ENCODE measurements at regions not wholly inside any gene's neighbourhood (a gene's known extent, or its start where the extent isn't known, plus 50 kb on each side); places are given as distances from the start of the nearest gene placed in this dataset.

- BruUV-seq (replicated peaks): no TSS peak
- CTCF ChIA-PET: interaction anchor here (0.7 kb wide), 1 partner anchor 85 kb away, joined by 5 read pairs; no protein-coding TSS in a partner anchor
- Mint-ChIP-seq H3K4me3 (ENCODE audit: low read depth, unreplicated experiment) (no peak overlapping the region), H3K36me3 (ENCODE audit: insufficient read depth, unreplicated experiment) (no peaks in the 10 kb centered on the region), H3K27me3 (ENCODE audit: unreplicated experiment) (no peaks in the 10 kb centered on the region), H3K27ac (ENCODE audit: unreplicated experiment) (no peak overlapping the region), H3K4me1 (ENCODE audit: low read depth, unreplicated experiment) (peaks cover 6% of the 10 kb centered on the region), H3K9me3 (ENCODE audit: low read depth, unreplicated experiment) (peaks cover 3% of the 10 kb centered on the region)
- intact Hi-C loops (cut with micrococcal nuclease; ENCODE audit: unreplicated experiment): no loop called here
- no peak for DNase-seq
- no peak for TF ChIP-seq CTCF (IDR thresholded peaks at IDR 0.05; ENCODE audit: unreplicated experiment)
Observed at GRCh38 chr12:85363382-85364190, 83.6 kb downstream of the ALX1 start.

DNA sequence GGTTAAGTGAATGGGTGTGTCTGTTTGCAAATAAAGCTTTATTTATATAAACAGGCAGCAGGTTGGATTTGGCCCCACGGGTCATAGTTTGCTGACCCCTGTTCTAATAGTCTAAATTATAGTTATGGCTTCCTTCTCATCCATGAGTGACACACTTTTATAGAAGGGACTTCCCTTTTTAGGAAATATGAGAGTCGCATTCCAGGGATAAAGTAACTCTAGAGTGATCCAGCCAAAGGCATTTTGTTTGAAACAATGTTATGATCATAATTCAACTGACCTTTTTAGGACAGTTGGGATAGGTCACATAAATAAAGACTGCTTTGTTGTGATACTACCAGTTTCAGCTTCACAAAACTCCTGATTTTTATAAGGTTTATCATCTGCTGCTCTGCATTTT is 87.9 kb downstream of the ALX1 start:
- Mint-ChIP-seq H3K36me3 (ENCODE audit: insufficient read depth, unreplicated experiment) (no peaks in the 10 kb centered on the region), H3K27ac (ENCODE audit: unreplicated experiment) (no peak overlapping the region), H3K4me1 (ENCODE audit: low read depth, unreplicated experiment) (no peaks in the 10 kb centered on the region), H3K27me3 (ENCODE audit: unreplicated experiment) (no peaks in the 10 kb centered on the region), H3K4me3 (ENCODE audit: low read depth, unreplicated experiment) (no peak overlapping the region), H3K9me3 (ENCODE audit: low read depth, unreplicated experiment) (no peaks in the 10 kb centered on the region)
- no peak for DNase-seq
- no peak for TF ChIP-seq CTCF (IDR thresholded peaks at IDR 0.05; ENCODE audit: unreplicated experiment)
- CTCF ChIA-PET: no interaction called here
- intact Hi-C loops (cut with micrococcal nuclease; ENCODE audit: unreplicated experiment): no loop called here
- no TSS peak for BruUV-seq (replicated peaks)

- Mint-ChIP-seq H3K27ac (ENCODE audit: unreplicated experiment) (no peak overlapping the region), H3K36me3 (ENCODE audit: insufficient read depth, unreplicated experiment) (no peaks in the 10 kb centered on the region), H3K4me1 (ENCODE audit: low read depth, unreplicated experiment) (no peaks in the 10 kb centered on the region), H3K27me3 (ENCODE audit: unreplicated experiment) (no peaks in the 10 kb centered on the region), H3K9me3 (ENCODE audit: low read depth, unreplicated experiment) (no peaks in the 10 kb centered on the region), H3K4me3 (ENCODE audit: low read depth, unreplicated experiment) (no peak overlapping the region)
- TF ChIP-seq CTCF (IDR thresholded peaks at IDR 0.05; ENCODE audit: unreplicated experiment): no peak
- no TSS peak for BruUV-seq (replicated peaks)
- CTCF ChIA-PET: interaction anchor here (0.7 kb wide), 1 partner anchor 600 kb away, joined by 4 read pairs; no protein-coding TSS in a partner anchor
- intact Hi-C loops (cut with micrococcal nuclease; ENCODE audit: unreplicated experiment): no loop called here
- no peak for DNase-seq
Observed at GRCh38 chr12:85369365-85370154, 89.5 kb downstream of the ALX1 start.

DNA sequence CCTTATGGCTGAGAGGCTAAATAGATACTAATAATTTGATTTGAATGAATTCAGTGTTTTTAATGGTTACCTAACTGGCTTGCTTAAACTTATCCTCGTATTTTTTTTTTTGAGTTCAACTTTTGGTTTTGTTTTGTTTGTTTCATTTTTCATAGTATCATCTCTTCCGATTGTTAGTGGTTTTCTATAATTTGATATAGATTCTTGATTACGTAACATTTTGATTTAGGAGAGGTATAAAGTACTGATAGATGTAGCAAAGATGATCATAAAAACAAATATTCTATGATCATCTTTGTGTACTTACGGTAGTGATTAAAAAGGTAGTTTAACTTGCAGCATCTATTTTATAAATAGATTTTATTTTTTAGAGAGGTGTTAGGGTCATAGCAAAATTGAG is 93.0 kb downstream of the ALX1 start:
- no TSS peak for BruUV-seq (replicated peaks)
- CTCF ChIA-PET: no interaction called here

More for the DNA sequence above, 93.0 kb downstream of the ALX1 start:
- H3K27ac Mint-ChIP-seq (ENCODE audit: unreplicated experiment): no peak overlapping the region
- no peak for TF ChIP-seq CTCF (IDR thresholded peaks at IDR 0.05; ENCODE audit: unreplicated experiment)
- no peaks in the 10 kb centered on the region for H3K4me1 Mint-ChIP-seq (ENCODE audit: low read depth, unreplicated experiment)
- DNase-seq: no peak
- no peaks in the 10 kb centered on the region for H3K27me3 Mint-ChIP-seq (ENCODE audit: unreplicated experiment)
- no peaks in the 10 kb centered on the region for H3K9me3 Mint-ChIP-seq (ENCODE audit: low read depth, unreplicated experiment)
- H3K4me3 Mint-ChIP-seq (ENCODE audit: low read depth, unreplicated experiment): no peak overlapping the region
- intact Hi-C loops (cut with micrococcal nuclease; ENCODE audit: unreplicated experiment): no loop called here
- no peaks in the 10 kb centered on the region for H3K36me3 Mint-ChIP-seq (ENCODE audit: insufficient read depth, unreplicated experiment)

All from Calu3 (cell line).